Transverse colon (tissue), 4 donors: ENCODE measurements at regions not wholly inside any gene's neighbourhood (a gene's known extent, or its start where the extent isn't known, plus 50 kb on each side); places are given as distances from the start of the nearest gene placed in this dataset.

Source experiments
- DNase-seq: peaks from one replicate; pipeline ENCODE4 v3.0.0-alpha.2; 2019
- H3K27ac ChIP-seq, 4 donors: fragments of 200-600 bp; sonication (generic); 2 replicates each; pipeline ENCODE4 v1.5.1; 2016 to 2018; ENCODE audit warnings: inconsistent platforms in 4 of 4
- H3K27me3 ChIP-seq: fragments of 200-600 bp; sonication (generic); 2 replicates; pipeline ENCODE4 v1.5.1; 2017; ENCODE audit warnings: inconsistent platforms
- H3K36me3 ChIP-seq, 4 donors: fragments of 200-600 bp; sonication (generic); 2 replicates each; pipeline ENCODE4 v1.5.1; 2017 to 2019; ENCODE audit warnings: inconsistent platforms in 4 of 4
- H3K4me1 ChIP-seq, 4 donors: fragments of 200-600 bp; sonication (generic); 2 replicates each; pipeline ENCODE4 v1.5.1; 2017 to 2020; ENCODE audit warnings: inconsistent platforms in 4 of 4
- H3K4me3 ChIP-seq, 4 donors: fragments of 200-600 bp; sonication (generic); 1 replicate in 1 of 4; 2 replicates in 3 of 4; pipeline versions ENCODE4 v1.5.1 to v1.6.1; 2017 to 2019; ENCODE audit warnings: inconsistent platforms in 4 of 4
- H3K9me3 ChIP-seq, 2 donors: fragments of 200-600 bp; sonication (generic); 2 replicates each; pipeline ENCODE4 v1.5.1; 2017 to 2019; ENCODE audit warnings: inconsistent platforms in 2 of 2
- CTCF ChIP-seq, 5 experiments: fragments of 200-600 bp in 3 of 5; fragments of 450-650 bp in 2 of 5; sonication (generic) in 3 of 5; IDR thresholded peaks; 1 replicate in 2 of 5; 2 replicates in 3 of 5; pipeline ENCODE4 v1.5.1; 2016 to 2017; ENCODE audit warnings: antibody characterized with exemption in 5 of 5, inconsistent platforms in 3 of 5, mild to moderate bottlenecking in 2 of 5, moderate library complexity in 1 of 5
- EP300 ChIP-seq: sonication (generic); formaldehyde crosslinking; IDR thresholded peaks from one replicate; pipeline ENCODE4 v1.6.1; 2017; ENCODE audit warnings: antibody characterized with exemption, low read depth
- POLR2A ChIP-seq: fragments of 450-650 bp; IDR thresholded peaks from one replicate; pipeline ENCODE4 v1.6.1; 2016; ENCODE audit warnings: antibody characterized with exemption, mild to moderate bottlenecking, moderate library complexity
- POLR2AphosphoS5 ChIP-seq, 3 donors: sonication (generic); formaldehyde crosslinking; IDR thresholded peaks; one replicate each; pipeline ENCODE4 v1.6.1; 2016; ENCODE audit warnings: antibody characterized with exemption in 3 of 3
- WGBS, 2 donors: methylation state at CpG; one replicate each; pipeline ENCODE4 v1.1.5; 2018; ENCODE audit warnings: low coverage in 1 of 2; 5-methylcytosine and 5-hydroxymethylcytosine counted together
- in situ Hi-C, 4 donors: fragments of 200-750 bp; cut with MboI; loops; one replicate each; pipeline versions ENCODE4 v1.15.0 to v1.15.1; 2017; ENCODE audit warnings: low sequenced_read_pairs in 3 of 4, low pct_ligation_motif_present in 1 of 4, low pct_unique_long_range_greater_than_20kb in 1 of 4
- intact Hi-C: fragments of 100-400 bp; cut with DNase I; formaldehyde crosslinking; loops from one replicate; pipeline ENCODE4 v1.15.1; 2023; ENCODE audit warnings: low total_unique reads

GRCh38 chr22:48697223-48697622, 1130.5 kb downstream of the BRD1 start:
- in situ Hi-C loops (no loop called here), intact Hi-C loops (no loop called here)
- Histone ChIP-seq H3K9me3 (no peaks in the 10 kb centered on the region), H3K36me3 (no peaks in the 10 kb centered on the region), H3K27ac (no peak overlapping the region), H3K4me3 (no peak overlapping the region), H3K4me1 (no peaks in the 10 kb centered on the region), H3K27me3 (no peaks in the 10 kb centered on the region)
- DNase-seq: no peak
- WGBS, 2 donors: 61 to 62% methylated on average over 3 of the region's 3 CpGs
- no peak for TF ChIP-seq CTCF (IDR thresholded peaks at IDR 0.05)
- no peak for TF ChIP-seq POLR2AphosphoS5 (IDR thresholded peaks at IDR 0.05)
- TF ChIP-seq EP300: no peak
- TF ChIP-seq POLR2A: no peak

DNA sequence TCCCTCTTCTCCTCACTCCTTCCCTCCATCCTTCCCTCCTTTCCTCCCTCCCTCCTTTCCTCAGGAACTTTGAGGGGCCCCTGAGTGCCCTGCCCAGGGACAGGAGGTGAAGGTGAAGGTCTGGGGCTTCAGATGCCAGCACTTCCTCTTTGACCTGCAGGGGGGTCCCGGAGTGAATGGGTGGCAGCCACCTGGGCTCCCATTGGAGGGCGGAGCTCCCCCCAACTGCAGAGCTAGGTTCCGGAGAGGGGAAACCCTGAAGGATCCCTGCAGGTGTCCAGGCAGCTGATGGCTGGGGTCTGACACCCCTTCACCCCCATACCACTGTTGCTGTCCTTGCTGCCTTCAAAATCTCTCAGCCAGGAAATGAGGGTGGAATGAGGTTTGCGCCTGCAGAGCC, 1131.3 kb downstream of the BRD1 start:
- H3K27ac ChIP-seq: no peak overlapping the region
- no peaks in the 10 kb centered on the region for H3K27me3 ChIP-seq
- H3K4me3 ChIP-seq: no peak overlapping the region
- no peaks in the 10 kb centered on the region for H3K36me3 ChIP-seq
- in situ Hi-C loops (no loop called here), intact Hi-C loops (no loop called here)
- WGBS, 2 donors: 61% methylated on average over 4 of the region's 4 CpGs; no CpG with 5 or more reads in 1 of the 2 donors
- H3K4me1 ChIP-seq: no peaks in the 10 kb centered on the region
- H3K9me3 ChIP-seq: no peaks in the 10 kb centered on the region
- no peak for TF ChIP-seq POLR2AphosphoS5 (IDR thresholded peaks at IDR 0.05)
- no peak for TF ChIP-seq POLR2A
- no peak for TF ChIP-seq CTCF (IDR thresholded peaks at IDR 0.05)
- TF ChIP-seq EP300: no peak
- DNase-seq: no peak

DNA sequence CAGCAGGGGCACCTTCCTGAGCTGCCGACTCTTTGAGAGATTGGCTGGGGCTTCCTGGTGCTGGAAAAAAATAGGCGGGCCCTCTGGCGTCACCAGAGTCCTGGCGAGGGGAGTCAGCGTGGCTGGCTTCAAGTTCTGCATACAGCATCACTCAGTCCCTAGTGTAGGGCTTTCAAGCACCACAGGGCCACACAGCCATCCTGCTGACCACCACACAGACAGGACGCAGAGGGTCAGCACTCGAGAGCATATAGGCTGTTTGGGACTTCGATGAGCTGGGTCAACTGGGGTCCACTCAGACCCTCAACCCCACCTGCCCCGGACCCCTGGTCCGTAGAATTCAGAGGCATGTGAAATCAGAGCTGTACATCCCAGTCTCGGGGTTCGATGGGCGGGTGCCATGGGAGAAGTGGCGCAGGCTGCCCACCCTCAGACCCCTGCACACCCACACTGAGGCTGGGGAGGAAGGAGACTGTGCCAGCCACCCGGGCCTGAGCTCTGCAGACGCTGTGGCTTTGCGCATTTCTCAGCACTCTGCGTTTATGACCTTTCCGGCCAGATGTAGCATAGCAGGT, 1131.9 kb downstream of the BRD1 start:
- intact Hi-C loops: no loop called here
- in situ Hi-C loops: no loop called here

DNA sequence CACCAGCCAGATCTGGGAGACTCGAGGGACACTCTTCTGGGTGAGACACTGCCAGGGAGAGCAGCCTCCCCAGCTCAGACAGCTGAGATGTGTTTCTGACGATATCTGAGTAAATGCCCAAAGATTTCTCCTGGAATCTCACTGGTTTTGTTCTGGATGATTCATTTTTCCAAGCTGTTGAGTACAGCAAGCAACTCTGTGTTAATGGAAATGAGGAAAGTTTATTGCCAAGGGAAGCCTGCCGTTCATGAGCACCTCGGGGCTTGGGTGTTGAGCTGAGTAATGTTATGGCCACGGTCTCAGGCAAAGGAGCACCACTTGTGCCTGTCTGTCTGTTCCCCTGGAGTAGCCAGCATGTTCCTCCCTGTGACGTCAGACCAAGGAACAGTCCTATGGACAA, 1132.4 kb downstream of the BRD1 start:
- Histone ChIP-seq H3K9me3 (no peaks in the 10 kb centered on the region), H3K4me1 (no peaks in the 10 kb centered on the region), H3K27me3 (no peaks in the 10 kb centered on the region), H3K4me3 (no peak overlapping the region), H3K36me3 (no peaks in the 10 kb centered on the region), H3K27ac (no peak overlapping the region)
- in situ Hi-C loops (no loop called here), intact Hi-C loops (no loop called here)
- WGBS, 2 donors: 53 to 60% methylated on average over 5 to 6 of the region's 6 CpGs
- TF ChIP-seq POLR2AphosphoS5 (IDR thresholded peaks at IDR 0.05) (no peak), POLR2A (no peak), CTCF (IDR thresholded peaks at IDR 0.05) (no peak), EP300 (no peak)
- DNase-seq: no peak

More for the DNA sequence above, 1131.9 kb downstream of the BRD1 start:
- DNase-seq: no peak
- Histone ChIP-seq H3K4me1 (no peaks in the 10 kb centered on the region), H3K9me3 (no peaks in the 10 kb centered on the region), H3K27ac (no peak overlapping the region), H3K36me3 (no peaks in the 10 kb centered on the region), H3K27me3 (no peaks in the 10 kb centered on the region), H3K4me3 (no peak overlapping the region)
- 86% methylated on average over 18 of the region's 19 CpGs; no CpG with 5 or more reads in 1 of the 2 donors for WGBS, 2 donors
- TF ChIP-seq EP300 (no peak), POLR2A (no peak), CTCF (IDR thresholded peaks at IDR 0.05) (no peak), POLR2AphosphoS5 (IDR thresholded peaks at IDR 0.05) (no peak)
